GM18520 (cell line): ENCODE measurements at regions not wholly inside any gene's neighbourhood (a gene's known extent, or its start where the extent isn't known, plus 50 kb on each side); places are given as distances from the start of the nearest gene placed in this dataset.

Source experiments
- ATAC-seq: cut with Tn5 transposase; IDR thresholded peaks from one replicate; pipeline ENCODE4 v1.9.1; 2021; ENCODE audit not compliant: unreplicated experiment

DNA sequence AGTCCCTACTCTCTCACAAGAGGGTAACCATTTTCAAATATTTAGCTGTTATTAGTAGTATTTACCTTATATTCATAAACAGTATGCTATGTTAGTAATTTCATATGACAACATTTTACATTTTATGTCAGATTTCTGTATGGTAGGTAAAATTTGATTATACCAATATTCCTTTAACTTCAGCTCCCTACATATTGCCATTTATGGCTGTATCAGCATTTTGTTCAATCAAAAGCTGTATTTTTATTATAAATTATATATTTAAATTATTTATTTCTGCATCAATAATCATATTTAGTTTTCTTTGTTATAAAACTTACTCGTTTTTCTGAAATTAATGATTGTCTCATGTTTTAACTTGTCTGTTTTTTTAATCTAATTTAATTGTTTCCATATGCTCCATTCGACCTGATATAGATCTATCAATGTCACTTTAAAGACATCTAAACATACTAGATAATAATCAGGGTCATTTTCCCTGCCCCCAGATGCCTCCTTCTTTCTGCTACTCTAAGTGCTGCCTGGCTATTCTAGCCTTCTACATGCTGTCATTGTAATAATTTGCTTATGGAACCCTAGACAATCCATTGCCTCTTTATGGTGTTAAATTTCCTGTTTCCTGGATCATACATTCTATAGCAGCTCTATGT is 1976.7 kb upstream of the ADGRL3 start:
- no peak for ATAC-seq

DNA sequence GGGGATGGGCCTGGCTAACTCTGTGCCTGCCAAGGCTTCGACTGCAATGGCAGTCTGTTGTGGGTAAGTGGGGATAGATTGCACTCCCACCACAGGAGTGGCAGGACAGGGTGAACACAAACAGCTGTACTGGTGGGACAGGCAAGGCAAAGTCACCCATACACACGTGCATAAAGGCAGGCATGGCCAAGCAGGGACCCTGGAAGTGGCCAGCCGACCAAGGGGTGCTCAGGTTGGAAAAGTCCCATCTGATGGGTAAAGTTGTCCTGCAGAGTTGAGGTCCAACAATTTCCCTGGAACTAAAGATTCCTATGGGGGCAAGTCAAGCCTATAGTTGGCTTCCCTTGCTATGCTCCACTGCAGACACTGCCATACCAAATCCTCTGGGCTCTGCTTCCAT is 1961.9 kb upstream of the ADGRL3 start:
- no peak for ATAC-seq

DNA sequence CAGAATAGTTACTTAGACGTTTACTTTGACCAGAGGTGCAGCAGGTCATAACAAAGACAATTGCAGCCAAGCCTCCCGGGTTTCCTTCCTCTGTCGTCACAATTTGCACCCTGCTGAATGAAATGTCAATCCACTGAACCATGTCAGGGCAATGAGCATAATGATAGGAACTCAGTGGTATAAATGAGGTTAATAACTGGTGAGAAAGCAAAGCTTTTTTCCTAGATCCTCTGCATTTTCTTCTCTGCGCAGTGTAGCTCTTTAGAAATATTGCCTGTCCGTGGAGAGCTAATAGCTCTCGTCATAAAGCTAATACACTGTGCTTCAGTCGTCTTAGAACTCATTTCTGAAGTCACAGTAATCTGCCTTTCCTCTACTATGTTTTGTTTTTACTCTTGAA is 1960.1 kb upstream of the ADGRL3 start:
- no peak for ATAC-seq

DNA sequence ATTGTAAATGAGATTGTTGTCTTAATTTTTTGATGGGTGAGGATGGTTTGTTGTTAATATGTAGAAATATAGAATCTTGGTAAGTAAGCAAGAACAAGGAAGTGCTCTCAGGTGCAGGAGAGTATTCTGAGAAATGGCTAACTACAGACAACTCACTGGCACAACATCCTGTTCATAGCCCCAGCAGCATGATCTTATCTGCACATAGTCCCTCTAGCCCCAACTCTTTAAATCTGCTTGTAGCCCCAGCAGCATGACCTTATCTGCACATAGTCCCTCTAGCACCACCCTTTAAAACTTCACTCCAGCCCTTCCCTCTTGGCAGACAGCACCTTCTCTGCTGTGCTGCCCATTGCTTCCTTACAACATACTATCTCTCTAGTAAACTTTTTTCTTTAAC is 1957.1 kb upstream of the ADGRL3 start:
- no peak for ATAC-seq

DNA sequence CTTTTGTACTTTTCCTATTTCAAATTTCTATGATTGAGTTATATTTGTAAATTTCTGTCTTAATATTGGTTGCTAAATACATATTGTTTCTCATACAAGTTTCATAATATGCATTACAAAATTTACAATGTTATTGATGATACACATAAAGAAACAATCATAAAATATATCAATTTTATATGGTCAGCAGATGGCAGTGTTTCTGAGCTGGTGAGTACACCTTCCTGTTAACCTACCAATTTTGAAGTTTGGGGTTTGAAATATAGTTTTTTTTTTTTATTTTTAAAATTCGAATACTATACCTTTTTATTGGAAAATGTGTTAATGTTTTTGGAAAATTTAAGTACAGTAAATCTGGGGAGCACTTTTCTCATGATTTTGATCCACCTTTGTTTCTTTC is 1953.1 kb upstream of the ADGRL3 start:
- ATAC-seq, result no peak

DNA sequence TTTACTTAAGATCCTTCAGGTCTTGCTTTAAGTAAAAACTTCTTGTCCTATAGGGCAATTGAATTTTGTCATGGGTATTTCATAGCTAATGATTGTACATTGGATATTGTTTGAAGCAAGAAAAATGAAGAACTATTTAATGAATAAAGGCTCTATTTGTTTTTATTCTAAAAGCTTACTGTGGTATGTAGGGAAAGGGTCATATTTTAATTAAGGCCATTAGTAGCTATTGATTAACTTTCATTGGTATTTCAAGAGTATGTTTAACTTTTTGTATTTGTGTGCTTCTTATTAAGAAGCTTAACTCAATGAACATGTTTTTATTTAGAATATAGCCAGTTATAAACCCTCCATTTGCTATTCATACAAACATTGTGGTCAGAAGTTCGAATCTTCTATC is 1951.8 kb upstream of the ADGRL3 start:
- ATAC-seq, result no peak

DNA sequence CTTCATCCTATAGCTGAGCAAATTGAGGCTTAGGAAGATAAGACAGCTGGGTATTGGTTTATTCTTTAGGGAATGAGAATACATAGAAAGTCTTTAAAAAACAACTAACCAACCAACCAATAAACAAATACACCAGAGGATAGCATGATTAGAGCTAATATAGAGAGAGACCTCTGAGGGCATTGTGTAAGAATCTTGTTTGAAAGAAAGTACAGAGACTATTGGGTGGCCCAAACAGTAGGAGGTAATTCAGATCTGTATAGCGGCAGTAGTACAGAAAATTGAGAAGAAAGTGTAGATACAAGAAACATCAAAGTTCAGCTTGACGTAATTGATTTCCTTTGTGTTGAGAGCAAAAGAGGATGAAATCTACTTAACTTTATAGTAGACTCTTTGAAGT is 1951.0 kb upstream of the ADGRL3 start:
- no peak for ATAC-seq

DNA sequence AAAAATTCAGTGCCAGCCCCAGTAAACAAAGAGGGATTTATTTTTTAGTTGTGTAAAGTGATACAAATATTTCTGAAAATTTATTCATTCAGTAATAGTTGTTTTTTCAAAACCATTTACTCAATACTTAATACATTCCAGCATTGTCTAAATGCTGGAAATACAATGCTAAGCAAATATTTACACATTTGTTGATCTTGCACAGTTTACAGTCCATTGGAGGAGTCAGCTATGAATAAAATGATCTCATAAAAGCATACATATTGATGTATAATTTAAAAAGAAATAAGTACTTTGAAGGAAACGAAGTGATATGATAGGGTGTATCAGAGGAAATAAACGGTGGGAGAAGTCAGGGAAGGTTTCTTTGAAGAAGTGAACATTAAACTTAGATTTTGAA is 1942.1 kb upstream of the ADGRL3 start:
- no peak for ATAC-seq

DNA sequence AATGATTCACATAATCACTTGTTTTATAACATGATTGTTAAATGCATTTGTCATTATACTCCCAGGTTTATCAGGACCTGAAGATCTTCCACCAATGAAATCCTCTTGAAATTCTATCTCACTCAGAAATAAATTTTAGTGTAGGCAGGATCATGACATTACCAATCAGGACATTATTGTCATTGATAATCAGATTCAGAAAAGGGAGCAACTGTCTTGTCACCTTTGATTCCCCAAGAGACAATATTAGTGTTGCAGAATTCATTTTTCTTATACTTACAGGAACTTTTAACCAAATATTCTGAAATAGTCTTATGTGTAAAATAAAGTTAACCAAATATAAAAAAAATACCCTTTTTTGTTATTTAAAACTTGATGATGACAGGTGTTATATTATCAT is 1892.5 kb upstream of the ADGRL3 start:
- no peak for ATAC-seq

DNA sequence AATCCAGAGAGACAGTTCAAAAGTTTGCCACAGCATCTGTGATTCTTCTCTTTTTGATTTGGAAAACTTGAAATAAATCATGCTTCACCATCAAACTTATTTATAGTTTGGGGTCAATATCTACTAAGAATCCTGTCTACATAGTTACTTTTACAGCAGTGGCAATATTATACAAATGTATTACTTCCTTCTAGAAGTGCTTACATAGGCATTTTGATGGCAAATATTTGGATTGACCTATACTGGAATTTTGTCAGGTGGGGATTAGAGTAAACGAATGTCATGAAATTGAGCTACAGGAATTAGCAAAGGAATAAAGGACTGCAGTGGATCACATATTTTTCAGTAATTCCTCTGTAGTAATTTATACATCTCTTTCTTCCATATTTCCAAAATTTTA is 1885.5 kb upstream of the ADGRL3 start:
- no peak for ATAC-seq

DNA sequence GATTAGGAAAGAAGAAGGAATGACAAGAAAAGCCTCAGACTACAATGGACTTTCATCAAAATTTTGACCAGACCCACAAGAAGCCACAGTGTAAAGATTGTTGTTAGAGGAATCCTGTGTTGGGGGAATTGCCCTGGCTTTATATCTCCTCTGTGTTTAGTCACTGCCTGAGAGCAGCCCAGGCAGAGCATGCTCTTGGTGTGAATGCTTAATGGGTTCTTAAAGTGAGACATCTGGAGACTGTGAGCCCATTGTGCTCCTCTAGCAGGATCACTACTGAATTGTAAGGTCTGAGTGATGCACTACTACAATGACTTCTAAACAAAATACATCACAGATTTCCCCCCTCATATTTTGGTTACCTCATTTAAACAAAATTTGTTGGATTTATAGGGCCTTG is 1860.5 kb upstream of the ADGRL3 start:
- ATAC-seq, result no peak

DNA sequence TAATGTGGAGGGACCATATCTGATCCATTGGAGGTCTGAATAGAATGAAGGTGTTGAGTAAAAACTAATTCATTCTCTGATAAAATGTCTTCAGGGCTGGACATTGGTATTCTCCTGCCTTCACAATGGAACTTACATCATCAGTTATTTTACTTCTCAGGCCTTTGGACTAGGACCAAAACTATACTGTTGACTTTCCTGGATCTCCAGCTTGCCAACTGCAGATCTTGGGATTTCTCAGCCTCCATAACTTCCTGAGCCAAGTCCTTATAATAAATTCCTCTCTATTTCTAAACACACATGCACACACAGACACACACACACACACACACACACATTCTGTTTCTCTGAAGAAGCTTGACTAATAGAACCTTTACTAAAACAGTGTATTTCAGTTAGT is 1858.6 kb upstream of the ADGRL3 start:
- ATAC-seq, result no peak

DNA sequence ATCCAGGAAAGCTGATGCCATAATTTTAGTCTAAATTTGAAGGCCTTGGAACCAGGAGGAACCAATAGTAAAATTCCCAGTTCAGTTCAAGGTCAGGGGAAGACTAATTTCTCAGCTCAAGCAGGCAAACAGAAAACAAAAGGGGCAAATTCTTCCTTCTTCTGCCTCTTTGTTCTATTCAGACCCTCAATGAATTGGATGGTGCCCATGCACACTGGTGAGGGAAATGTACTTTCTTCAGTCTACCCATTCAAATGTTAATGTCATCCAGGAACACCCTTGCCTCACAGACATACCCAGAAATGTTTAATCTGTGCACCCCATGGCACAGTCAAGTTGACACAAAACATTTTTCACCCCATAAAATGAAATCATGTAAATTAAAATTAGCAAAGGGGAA is 1851.2 kb upstream of the ADGRL3 start:
- no peak for ATAC-seq

DNA sequence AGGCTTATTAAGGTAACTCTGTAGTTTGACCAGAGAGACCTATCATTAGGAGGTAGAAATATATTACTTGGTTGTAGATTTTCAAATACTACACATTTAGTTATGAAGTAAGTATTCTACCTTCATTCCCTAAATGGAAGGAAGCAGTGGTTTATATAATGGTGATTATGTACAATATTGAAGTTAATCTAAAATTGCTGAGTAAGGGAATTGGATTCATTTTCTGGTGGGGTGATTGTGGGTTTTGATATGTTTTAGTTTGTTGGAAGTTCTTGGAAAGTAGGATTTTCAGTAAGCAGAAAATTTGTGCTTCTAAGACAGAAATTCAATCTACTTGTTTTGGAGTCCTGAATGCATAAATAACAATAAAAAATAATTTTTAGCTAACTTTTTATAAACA is 1830.9 kb upstream of the ADGRL3 start:
- no peak for ATAC-seq

DNA sequence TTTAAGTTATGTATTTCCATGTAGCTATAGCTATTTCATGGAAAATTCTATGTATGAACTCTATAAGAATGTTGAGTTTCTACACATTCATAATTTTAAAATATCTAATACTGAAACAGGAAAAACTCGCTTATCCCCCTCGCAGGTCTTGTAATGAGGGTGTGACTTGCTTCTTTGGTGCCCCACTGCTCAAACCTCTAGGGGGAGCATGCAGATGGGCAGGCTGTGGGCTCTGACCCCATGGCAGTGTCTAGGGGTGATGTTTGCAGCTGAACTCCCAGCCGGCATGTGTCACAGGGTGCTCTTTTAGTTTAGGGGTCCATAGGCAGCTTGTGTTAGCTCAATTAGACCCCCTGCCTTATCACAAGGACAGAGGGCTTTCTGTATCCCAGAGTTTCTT is 1825.7 kb upstream of the ADGRL3 start:
- ATAC-seq, result no peak

DNA sequence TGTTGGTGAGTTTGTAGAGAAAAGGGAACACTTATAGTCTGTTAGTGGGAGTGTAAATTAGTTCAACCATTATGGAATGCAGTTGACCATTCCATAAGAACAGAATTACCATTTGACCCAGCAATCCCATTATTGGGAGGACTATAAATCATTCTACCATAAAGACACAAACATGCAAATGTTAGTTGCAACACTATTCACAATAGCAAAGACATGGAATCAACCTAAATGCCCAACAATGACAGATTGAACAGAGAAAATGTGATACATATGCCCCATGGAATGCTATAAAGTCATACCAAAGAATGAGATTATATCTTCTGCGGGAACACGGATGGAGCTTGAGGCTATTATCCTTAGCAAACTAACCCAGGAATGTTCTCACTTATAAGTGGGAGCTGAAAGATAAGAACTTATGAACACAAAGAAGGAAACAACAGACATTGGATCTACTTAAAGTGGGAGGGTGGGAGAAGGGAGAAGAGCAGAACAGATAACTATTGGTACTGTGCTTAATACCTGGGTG is 1819.2 kb upstream of the ADGRL3 start:
- ATAC-seq, result no peak

DNA sequence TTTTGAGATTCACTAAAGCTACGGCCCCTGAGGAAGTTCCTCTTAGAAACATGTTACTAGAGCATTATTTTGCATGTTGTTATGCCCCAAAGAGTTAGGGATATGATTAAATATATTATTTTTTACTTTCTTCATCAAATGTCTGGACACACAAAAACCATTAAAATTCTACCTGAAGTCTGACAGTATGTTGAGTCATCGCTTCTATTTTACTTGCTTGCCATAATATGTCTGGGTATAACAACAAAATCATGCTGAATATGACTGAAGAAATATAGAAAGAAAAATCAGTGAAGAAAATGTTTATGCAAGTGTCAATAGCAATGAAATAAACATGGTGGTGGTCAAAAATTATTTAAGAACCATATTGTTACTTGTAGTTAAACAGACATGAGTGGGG is 1818.5 kb upstream of the ADGRL3 start:
- no peak for ATAC-seq

DNA sequence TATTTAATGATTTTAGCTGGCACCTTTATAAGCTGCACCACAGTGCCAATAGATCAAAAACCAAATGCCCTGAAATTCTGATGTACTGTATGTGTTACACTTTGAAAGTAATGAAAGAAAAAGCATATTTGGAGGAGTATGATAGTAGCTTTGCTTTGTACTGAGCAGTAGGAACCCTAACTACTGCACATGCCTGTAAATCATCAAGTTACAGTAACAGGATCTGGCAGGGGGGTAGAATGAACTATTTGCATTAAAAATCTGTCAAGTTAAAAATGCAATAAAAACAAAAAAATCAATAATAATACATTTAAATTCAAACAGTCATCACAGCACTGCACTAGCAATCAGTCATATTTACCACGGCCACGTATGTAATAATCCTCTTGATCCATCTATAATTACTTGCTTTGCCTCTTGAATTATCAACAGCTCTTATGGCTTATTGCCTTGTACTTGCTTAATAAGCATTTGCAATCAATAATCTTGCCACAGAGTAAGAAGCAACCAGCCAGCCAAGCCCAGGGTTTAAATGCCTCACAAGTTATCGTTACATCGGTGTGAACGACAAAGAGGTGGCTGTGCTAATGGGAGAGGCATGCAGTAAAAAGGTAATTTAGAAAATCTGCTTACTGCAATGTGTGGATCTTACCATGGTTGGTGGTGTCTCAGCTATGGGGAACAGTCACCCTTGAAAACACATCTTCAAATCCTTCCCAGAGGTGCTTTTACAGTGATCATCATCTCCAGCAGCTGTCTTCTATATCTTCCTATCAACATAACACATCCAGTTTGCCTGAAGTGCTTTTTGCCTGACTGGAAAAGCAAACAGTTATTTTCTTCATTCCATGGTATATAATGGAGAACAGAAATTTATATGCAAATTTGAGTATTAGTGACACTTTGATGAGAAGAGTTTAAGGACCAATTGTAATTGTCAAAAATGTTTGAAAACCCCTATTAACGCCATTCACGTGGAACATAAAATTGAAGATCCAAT is 1812.1 kb upstream of the ADGRL3 start:
- ATAC-seq, result no peak

DNA sequence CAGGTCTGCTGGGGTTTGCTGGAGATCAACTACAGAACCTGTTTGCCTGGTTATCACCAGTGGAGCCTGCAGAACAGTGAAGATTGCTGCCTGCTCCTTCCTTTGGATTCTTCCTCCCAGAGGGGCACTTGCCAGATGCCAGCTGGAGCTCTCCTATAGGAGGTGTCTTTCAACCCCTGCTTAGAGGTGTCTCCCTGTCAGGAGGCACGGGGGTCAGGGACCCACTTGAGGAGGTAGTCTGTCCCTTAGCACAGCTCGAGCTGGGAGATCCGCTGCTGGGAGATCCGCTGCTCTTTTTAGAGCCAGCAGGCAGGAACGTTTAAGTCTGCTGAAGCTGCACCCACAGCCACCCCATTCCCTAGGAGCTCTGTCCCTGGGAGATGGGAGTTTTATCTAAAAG is 1806.3 kb upstream of the ADGRL3 start:
- ATAC-seq, result no peak

DNA sequence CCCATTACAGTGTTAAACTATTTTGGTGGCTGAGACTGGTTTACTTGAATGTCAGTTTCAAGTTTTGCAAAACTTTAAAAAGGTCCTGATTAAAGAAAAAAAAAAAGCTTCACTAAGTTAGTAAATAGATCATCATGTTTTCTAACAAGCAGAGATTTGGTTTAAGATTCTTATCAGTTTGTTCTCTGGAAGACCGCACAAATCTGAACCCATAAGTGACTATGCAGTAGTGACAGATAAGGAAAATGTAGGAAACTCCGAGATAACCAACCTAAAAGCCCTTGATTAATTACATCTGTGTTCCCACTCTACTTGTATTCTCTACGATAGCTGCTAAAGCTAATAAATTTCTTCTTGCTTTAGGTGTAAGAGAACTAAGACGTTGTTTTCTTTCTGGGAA is 1799.8 kb upstream of the ADGRL3 start:
- ATAC-seq, result no peak

DNA sequence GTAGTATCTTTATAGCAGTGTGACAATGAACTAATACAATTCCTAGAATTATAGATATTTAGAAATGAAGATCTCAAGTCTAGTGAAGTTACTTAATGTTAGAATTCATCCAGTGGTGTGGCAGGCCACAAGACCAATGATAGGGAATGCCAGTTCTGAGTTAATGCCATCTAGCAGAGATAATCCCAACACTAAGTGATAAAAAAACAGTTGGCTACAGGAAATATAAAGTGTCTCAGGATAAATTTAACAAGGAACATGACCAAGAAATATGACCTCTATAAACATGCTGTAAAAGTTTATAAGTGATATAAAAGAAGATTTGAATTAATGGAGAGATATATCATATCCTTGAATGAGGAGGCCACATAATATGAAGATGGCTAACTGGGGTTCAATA is 1790.5 kb upstream of the ADGRL3 start:
- ATAC-seq, result no peak

DNA sequence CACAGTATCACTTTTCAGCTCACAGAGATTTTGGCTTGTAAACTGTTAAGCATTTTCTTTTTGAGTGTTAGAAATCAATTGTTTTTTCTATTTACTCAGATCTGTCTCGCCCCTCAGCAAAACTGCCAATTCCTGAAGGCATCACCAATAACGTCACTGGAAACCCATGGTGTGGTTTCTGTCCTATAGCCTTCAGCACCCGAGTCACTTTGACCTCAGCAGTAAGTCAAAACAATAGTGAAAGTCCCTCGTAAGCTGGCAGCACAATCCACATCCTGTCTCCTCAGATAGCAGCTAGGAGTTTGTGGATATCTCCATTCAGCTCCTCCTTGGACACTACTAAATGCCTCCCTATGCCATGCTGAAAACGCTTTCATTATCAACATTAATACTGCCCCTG is 1787.4 kb upstream of the ADGRL3 start:
- ATAC-seq, result no peak
